Fibroblast of skin of scalp (primary cell): ENCODE measurements at regions not wholly inside any gene's neighbourhood (a gene's known extent, or its start where the extent isn't known, plus 50 kb on each side); places are given as distances from the start of the nearest gene placed in this dataset.

Source experiments
- DNase-seq: peaks from one replicate; pipeline ENCODE4 v3.0.0-alpha.2; 2013

DNA sequence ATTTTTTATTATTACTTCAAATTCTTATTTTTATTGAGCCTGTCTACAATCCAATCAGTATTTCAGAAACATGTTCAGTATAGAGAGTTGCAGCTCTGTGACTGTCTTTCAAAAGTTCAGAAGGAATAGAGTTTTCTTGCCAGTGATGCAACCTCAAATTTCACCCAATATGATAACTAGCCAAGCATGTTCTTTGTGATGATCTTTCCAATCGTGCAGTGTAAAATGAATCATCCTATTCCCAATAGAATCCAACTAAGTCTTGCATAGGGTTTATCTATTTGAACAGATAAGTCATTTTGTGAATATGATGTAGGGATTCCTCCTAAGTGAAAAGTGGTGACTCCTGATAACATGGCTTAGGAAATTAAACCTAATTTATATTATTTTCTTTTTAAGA lies 937.8 kb downstream of the KCNJ2 start:
- DNase-seq, result no peak

DNA sequence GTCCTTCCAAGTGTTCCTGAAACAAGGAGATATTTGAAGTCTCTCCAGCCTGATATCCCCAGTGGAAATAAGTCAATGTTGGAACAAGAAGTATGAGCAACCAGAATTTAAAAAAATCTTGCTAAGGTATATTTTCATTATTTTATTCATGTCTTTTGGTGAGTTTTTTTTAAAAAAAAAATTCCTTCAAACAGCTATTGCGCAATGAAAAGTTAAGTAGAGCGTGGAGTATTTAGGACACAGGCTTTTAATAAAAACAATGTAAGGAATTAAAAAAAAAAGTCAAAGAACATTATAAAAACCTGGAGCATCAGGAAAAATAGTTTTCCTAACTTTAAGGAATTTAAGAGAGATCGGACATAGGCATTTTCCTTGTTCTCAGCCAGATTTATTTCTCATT lies 940.4 kb downstream of the KCNJ2 start:
- DNase-seq, result no peak

DNA sequence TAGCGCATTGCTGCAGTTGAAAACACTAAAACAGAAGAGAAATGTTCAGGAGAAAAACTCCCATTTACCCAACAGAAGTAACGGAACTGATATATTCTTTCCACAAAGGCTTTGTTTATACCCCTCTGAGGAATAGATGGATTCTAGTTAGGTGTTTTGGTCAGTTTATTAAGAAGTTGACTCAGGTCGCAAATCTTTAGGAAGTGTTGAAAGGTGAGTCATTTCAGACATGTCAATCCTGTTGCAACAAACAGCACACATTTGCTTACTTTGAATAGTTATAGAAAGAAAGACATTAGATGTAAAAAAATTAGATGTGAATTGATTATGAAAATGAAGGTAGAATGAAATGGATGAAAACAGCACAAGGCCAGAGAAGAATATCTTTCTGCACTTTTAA lies 941.0 kb downstream of the KCNJ2 start:
- no peak for DNase-seq

DNA sequence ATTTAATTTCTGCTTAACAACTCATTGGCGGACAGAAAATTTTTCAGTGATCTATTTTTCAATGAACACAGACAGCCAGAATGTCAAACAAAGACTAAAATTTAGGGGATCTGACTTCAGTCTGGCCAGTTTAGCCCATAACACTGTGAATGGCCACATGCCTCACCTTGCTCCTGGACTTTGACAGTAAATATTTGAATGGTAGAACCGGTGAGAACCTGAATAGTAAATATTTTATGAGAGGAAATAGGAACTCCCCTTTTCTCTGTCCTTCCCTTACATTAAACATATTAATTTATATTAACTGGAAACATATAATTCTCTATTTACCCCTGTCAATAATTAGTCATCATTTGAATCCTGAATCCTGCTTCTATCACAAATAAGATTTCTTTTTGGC lies 942.1 kb downstream of the KCNJ2 start:
- no peak for DNase-seq

DNA sequence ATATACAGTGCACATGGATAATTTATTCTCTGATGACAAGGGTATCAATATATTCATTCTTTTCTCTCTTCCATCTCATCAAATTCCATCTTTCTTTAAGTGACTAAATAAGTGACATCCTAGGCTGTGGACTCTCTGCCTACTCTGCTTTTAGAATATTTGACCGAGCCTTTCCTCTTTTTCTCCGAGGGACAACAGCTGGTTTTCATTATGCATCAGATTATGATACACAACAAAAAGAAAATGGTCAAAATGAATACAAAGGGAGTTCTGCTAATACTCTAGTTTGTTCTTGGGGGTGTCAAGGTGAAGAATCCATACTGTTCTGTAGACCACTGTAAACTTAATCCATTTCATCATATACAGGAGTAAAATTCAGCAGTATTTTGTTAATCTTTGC lies 942.6 kb downstream of the KCNJ2 start:
- DNase-seq, result no peak

DNA sequence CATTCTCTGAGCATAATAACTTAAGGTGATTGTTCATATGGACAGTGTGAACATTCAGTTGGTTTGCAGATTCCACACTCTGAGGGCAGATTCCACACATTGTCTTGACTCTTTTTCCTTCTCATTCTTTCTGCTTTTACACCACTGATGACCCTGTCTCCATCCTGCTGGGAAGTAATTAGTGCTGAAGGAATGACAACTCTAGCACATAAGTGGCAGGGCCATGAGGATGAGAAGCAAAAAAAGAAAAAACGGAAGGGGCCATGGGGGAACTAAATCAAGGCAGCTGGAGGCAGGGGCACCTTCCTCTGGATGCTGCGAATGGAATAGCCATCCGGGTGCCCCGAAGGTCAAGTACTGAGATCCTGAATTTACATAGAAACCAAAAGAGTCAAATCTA lies 944.0 kb downstream of the KCNJ2 start:
- no peak for DNase-seq

DNA sequence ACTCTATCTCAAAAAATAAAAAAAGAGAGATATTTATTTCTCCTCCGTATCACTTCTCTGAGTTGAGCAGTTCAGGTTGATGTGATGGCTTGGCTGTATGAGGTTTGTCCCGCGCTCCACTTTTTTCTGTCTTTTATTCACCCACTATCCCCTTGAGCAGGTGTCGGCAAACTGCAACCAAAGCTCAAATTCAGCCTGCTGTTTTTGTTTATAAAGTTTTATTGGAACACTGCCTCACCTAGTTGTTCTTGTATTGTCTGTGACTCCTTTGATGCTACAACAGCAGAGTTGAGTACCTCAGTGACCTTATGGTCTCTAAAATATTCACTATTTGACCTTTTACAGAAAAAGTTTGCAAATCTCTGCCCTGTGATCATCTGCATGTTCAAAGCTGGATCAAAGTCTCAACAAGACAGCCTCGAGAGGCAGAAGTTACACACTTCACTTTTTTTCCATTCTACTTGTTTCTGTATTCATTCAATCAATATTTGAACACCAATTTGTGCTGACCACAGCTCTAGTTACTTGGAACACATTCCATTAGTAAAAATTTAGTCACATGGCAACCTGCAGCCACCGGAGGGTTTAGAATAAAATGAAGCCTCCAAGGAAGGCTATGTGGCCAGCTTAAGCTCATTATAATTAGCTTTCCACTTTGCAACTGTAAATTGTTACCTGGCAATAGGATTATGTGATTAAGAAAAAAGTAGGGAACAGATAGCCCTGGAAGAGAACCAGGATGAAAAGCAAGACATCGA lies 945.8 kb downstream of the KCNJ2 start:
- no peak for DNase-seq

DNA sequence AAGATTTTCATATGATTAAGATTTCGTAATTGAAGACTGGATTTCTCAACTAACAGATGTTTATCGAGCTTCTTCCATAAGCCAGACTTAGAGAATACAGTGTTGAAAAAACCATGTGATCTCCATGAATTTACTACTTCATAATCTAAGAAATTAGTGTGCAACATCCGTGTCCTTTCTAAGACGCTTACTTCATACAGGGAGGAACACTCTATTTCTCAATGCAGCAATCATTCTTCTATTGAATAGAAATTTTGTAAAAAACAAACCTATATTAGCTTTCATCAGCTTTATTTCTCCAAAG lies 946.3 kb downstream of the KCNJ2 start:
- DNase-seq, result no peak

DNA sequence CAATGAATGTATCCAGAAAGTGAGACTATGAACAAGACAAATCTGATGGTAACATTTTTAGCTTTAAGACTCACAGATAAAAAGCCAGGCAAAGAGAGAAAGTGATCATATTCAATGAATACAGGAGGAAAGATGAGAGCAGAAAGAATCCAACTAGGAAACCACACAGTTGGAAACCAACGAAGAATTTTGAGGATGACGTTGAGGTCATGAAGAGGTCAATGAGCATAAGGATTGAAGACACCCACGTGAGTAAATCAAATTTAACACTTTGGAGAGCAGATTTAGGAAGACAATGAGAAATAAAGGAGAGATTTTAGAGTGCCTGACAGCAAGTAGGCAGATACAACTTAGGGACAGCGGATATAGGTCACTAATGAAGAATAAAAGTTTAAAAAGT lies 948.1 kb downstream of the KCNJ2 start:
- DNase-seq, result peak; percentile 12

DNA sequence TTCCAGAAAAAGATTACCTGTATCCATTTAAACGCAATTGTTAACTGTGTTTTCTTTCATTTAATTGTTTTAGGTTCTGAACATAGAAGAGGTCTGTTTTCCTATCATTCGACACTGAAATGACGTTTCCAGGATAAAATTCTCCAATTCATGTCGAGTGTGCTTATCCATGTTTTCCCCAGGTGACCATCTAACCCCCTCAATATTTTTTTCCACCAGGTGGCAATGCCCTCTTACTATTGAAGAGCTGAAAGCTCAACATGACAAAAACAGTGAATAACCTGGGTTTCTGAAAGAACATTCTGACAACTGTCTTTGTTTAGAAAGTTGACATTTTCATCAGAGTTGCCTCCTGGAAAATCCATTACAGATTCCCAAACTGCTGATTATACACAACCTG lies 948.7 kb downstream of the KCNJ2 start:
- DNase-seq, result peak; percentile 8

DNA sequence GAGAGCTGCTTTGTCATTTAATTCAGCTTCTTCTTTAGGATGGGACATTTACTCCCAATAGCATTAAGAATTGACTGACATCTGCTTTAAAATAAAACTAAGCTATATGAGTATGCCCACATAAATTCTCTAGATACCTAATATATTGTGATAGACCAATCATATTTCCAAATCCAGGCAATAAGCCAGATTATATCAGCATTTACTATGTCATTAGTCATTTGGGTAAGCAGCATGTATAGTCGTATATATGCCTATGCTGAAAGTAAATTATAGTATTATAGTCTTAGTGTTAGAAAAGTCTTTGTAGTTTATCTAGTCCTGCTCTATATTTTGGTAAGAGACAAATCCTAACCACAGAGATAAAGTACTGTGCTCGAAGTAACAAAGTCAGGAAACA lies 958.1 kb downstream of the KCNJ2 start:
- no peak for DNase-seq

DNA sequence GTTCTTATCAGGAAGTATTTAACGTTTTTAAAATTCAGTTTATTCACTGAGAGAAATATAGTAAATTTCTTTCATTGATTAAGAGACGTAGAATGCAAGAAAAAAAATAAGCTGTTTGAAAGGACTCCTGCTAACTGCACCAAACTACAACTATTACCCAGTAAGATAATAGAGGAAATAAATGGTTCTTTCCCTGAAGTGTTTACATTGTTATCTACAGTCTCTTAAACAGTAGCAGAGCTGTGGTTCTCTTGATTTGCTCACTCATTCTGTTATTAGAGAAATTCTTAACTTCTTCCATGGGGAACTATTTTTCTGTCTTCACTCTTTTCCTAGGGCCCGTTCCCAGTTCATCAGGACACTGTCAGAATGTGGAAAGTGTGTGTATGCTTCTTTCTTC lies 973.0 kb downstream of the KCNJ2 start:
- DNase-seq, result no peak

DNA sequence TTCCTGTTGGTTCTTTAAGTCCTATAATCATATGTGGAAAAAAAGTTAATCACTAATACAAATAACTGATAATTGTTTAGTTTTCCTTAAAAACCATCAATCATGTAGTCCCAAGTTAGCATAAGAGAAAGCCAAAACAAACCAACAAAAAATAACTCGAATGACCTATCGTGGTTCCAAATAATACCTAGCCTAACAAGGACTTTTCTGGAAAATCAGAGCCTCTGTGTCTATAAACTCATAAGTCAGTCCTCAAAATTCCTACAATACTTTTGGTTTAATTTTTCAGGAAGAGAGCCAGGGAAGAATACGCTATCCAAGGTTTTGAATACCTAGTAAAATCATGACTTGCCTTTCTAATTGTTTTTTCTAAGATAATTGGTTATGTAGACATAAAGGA lies 975.3 kb upstream of the SOX9 start:
- DNase-seq, result no peak

DNA sequence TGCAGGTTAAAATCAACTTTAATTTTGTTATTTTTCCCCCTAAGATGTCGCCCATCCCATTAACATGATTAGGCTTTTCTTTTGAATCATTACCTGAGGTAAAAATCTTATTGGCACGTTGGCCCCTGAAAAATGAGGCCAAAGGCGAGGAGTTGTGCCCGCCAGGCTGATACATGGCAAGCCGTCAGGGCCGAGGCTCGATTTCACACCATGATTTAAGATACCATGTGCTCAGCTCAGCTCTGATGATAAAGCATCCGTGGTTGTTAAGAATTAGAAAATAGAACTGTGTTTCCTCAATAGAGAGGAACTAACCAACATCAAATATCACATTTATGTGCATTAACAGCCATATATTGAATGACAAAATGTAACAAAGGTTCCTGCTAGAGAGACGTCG lies 972.9 kb upstream of the SOX9 start:
- no peak for DNase-seq

DNA sequence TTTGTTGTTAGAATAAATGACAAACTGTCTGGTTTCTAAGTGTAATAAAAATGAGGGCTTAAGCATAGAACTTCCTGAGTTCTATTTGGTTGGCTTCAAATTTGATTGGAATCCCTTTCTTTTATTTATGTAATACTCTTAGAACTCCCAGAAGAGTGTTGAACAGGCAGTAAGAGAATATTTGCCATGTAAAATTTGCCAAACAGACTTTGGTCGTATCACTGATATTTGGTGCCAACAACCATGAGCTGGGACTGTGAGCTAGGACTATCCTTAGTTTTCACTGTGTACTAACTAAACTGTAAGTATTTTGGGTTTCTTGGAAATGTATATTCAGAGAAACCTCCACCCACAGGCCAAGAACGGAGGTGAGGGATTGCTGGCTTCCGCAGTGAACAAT lies 971.2 kb upstream of the SOX9 start:
- no peak for DNase-seq

DNA sequence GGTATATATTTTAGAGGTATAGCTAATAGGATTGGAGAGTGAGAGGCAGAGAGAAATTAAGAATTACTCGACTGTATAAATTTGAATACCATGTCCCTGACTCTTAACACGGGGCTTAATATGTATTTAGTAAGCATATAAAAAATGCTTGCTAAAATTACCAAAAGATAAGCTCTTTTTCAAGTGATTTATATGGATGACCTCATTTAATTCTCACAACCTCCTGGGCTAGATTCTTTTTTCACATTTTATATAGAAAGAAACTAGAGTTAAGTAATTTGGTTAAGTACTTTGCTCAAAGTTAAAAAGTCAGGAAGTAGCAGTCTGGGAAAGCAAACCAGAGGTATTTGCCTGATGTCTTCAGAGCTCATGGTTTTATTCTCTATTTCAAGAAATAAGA lies 963.5 kb upstream of the SOX9 start:
- DNase-seq, result no peak

DNA sequence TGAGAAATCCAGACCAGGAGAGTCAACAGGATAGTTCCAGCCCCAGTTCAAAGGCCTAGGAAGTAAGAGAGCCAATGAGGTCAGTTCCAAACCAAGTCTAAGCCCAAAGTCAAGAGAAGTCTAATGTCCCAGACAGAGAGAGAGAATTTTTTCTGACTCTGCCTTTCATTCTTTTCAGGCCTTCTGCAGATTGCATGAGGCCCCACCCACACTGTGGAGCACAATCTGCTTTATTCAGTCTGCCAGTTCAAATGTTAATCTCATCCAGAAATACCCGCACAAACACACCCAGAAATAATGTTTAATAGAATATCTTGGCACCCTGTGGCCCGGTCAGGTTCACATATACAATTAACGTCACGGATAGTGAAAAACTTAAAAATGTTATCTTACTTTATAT lies 962.4 kb upstream of the SOX9 start:
- DNase-seq, result no peak

DNA sequence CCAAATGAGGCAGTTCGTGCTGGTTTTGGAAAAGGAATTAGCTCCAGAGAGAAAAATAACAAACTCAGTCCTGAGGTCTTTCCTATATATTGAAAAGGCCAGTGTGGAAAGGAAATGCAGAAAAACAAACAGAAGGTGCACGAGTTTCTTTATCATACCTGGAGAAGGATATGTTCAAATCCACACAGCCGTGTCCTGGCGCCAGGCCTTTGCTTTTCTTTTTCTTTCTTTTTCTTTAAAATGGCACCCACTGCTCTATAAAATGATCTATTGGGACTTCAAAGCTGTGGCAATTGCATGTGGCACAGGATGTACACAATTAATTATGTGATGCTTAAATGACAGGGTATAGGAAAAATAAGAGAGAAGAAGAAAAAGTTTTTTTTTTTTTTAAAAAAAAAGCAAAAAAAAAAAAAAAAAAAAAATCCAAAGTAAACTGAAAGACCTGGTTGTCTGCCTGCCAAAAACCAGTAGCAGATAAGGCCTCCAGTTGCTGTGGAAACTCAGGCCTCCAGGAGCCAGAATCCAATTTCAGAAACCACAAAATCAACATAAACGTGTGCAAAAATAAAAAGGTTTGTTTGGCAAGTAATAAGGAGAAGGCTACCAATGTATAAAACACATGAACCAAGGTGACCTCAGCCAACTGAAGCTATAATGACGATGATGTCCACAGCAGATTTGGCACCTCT lies 957.6 kb upstream of the SOX9 start:
- no peak for DNase-seq

DNA sequence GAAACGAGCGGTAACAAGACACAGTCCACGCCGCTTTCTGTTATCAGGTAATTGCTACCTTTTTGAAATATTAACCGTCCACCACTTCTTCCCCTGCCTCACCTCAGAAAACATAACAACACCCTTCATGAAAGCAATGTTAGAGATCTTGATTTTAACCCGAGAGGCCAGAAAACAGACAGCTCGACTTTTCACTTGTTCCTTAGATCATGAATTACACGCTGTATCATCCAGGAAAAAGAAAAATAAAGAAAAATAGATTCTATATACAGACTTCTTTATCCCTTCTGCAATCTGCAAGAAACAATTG lies 957.1 kb upstream of the SOX9 start:
- DNase-seq, result no peak

DNA sequence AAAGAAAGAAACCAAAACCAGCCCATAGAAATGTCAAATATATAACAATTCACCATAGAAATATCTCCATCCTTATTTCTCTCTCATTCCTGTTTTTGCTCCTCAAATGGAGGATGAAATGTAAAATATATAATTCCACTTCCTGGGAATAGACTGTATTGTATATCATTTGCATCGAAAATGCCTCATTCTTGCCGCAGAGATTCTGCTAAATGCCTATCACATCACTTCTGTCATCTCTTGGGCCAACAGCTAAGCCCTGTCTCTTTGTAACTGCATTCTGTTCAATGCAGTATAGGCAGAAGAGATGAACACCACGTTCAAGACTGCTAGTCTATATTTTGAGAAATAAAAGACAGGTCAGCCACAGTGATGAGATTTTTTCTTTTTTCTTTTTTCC lies 956.3 kb upstream of the SOX9 start:
- no peak for DNase-seq

DNA sequence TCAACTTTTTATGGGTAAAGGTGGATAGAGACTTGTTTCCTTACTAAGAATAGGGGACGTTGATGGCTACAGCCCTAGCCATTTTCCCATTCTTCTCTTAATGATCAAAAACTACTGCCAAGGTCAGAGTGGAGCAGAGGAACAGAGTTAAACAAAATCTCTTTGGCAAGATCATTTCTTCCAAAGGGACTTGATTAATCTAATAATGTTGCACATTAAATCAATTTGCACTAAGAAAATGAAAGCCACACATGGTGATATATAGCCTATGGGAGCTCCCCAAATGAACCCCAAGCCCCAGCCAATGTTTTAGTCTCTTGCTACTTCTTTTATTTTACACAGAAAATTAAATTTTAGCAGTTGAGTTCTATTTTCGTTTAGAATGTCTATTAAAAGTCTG lies 954.5 kb upstream of the SOX9 start:
- no peak for DNase-seq

DNA sequence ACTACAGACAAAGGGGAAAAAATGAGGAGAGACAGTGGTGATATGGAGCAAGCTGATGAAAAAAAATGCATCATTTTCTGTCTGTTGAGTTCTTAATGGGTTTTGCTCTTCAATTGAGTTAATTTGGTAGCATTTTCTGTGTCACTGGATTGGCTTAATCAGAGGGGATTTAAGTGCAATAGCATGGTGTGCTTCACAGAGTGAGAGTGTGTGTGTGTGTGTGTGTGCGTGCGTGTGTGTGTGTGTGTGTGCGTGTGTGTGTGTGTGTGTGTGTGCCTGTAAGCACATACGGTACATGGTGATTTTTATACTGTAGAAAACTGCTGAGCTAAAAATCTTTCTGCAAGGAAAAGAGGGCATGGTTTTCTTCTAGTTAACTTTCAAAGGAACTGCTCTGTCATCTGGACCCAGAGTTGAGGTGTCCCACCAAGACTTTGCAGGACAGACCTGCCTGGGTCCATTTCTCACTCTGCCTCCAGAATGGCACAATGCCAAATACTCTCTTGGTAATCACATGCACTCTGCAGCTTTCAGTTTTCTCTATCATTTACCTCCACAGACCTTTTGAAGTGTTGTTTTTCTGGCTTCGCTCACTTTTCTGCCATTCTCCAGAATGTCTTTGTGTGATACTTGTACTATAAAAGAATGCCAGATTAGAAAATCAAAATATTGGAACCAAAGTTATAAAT lies 952.6 kb upstream of the SOX9 start:
- no peak for DNase-seq

DNA sequence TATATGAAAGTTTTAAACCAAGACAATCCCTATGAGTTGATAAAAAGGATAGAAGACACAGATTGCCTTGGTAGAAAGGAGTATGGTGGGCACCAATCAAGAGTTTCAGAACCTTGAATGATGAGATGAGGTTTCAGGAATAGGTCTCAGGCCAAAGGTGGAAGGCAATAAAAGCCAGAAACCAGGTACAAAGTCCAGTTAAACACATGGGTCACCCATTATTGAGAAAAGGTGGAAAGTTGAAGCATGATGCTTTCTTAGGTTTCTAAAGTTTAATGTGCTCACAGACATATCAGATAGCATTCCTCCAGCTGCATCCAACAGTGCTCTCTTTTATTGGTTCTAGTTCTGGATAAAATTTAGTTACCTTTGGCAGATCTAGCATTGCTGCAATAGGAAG lies 950.8 kb upstream of the SOX9 start:
- DNase-seq, result no peak

DNA sequence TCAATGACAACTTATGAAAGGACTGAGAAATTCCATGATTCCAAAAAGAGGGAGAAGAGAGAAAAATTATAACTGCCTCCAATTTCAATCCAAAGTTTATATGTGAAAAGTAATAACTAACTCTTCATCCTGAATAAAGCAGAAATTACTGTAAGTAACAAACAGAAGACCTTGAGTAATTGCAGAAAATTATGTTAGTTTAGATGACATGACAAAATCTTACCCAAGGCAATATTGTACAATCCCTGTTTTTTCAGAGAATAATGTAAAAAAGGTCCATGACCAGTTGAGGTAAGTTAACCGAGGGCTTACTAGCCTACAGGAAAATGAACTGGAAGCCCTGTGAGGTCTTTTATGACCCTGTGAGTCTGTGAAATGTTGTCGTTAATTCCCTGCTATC lies 949.5 kb upstream of the SOX9 start:
- DNase-seq, result no peak

DNA sequence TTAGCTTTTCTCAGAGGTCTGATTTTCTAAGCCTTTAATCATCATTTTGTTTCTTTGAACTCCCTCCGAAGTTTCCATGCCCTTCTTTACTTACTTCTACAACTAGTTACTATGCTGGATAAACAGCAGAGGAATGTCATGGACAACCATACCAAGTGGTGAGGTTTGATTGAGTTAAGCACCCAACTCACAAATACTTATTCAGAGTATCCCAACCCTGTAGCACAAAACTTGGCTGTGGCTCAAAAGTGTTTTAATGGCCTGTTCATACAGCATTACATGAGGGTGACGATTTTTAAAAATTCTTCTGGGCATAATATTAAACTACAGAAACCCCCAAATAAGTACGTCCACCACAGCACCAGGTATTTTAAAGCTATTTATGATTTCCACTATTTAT lies 946.8 kb upstream of the SOX9 start:
- no peak for DNase-seq
